ENCODE measurements at regions not wholly inside any gene's neighbourhood (a gene's known extent, or its start where the extent isn't known, plus 50 kb on each side); places are given as distances from the start of the nearest gene placed in this dataset.

- no peak for ATAC-seq
- no peak for TF ChIP-seq ZC3H10 (CRISPR knock-in tag; IDR thresholded peaks at IDR 0.05)
- no peak for TF ChIP-seq ZFP3 (CRISPR knock-in tag; IDR thresholded peaks at IDR 0.05)
- TF ChIP-seq GLIS3 (CRISPR knock-in tag; IDR thresholded peaks at IDR 0.05): no peak
- no peak for TF ChIP-seq ZNF565 (CRISPR knock-in tag; conservative IDR thresholded peaks at IDR 0.05; ENCODE audit: low read depth)
- TF ChIP-seq TCF4 (CRISPR knock-in tag; IDR thresholded peaks at IDR 0.05; ENCODE audit: borderline replicate concordance): no peak
- TF ChIP-seq TOX (CRISPR knock-in tag; IDR thresholded peaks at IDR 0.05; ENCODE audit: borderline replicate concordance): no peak
- no peak for TF ChIP-seq ESRRG (CRISPR knock-in tag; IDR thresholded peaks at IDR 0.05)
- TF ChIP-seq POU6F1 (CRISPR knock-in tag; IDR thresholded peaks at IDR 0.05; ENCODE audit: borderline replicate concordance, low read depth): no peak
- TF ChIP-seq ZNF8 (CRISPR knock-in tag; IDR thresholded peaks at IDR 0.05): no peak
- TF ChIP-seq CREB5 (CRISPR knock-in tag; IDR thresholded peaks at IDR 0.05; ENCODE audit: low read depth): no peak
- TF ChIP-seq CSRNP3 (CRISPR knock-in tag; IDR thresholded peaks at IDR 0.05): no peak
- no peak for TF ChIP-seq CSDC2 (CRISPR knock-in tag; IDR thresholded peaks at IDR 0.05)
- no peak for TF ChIP-seq ISL1 (CRISPR knock-in tag; IDR thresholded peaks at IDR 0.05)
These were observed 418.3 kb upstream of the DDX18 start for GRCh38 chr2:117396161-117396560.

GRCh38 chr2:117401582-117401981, 412.9 kb upstream of the DDX18 start:
- TF ChIP-seq ZNF8 (CRISPR knock-in tag; IDR thresholded peaks at IDR 0.05) (no peak), ESRRG (CRISPR knock-in tag; IDR thresholded peaks at IDR 0.05) (no peak), ZNF565 (CRISPR knock-in tag; conservative IDR thresholded peaks at IDR 0.05; ENCODE audit: low read depth) (no peak), TCF4 (CRISPR knock-in tag; IDR thresholded peaks at IDR 0.05; ENCODE audit: borderline replicate concordance) (no peak), ZFP3 (CRISPR knock-in tag; IDR thresholded peaks at IDR 0.05) (no peak), RARB (CRISPR knock-in tag; IDR thresholded peaks at IDR 0.05) (no peak), BACH2 (CRISPR knock-in tag; IDR thresholded peaks at IDR 0.05; ENCODE audit: borderline replicate concordance) (no peak), SNAI2 (CRISPR knock-in tag; IDR thresholded peaks at IDR 0.05) (no peak), CSDC2 (CRISPR knock-in tag; IDR thresholded peaks at IDR 0.05) (no peak), PATZ1 (CRISPR knock-in tag; IDR thresholded peaks at IDR 0.05; ENCODE audit: borderline replicate concordance) (no peak), TOX (CRISPR knock-in tag; IDR thresholded peaks at IDR 0.05; ENCODE audit: borderline replicate concordance) (no peak), GLIS3 (CRISPR knock-in tag; IDR thresholded peaks at IDR 0.05) (no peak)
- ATAC-seq: no peak

GRCh38 chr2:117406443-117406842, 408.0 kb upstream of the DDX18 start:
- no peak for ATAC-seq
- TF ChIP-seq TSHZ2 (CRISPR knock-in tag; IDR thresholded peaks at IDR 0.05) (no peak), CSRNP3 (CRISPR knock-in tag; IDR thresholded peaks at IDR 0.05) (no peak), PATZ1 (CRISPR knock-in tag; IDR thresholded peaks at IDR 0.05; ENCODE audit: borderline replicate concordance) (no peak), ZNF70 (CRISPR knock-in tag; IDR thresholded peaks at IDR 0.05) (no peak), TCF4 (CRISPR knock-in tag; IDR thresholded peaks at IDR 0.05; ENCODE audit: borderline replicate concordance) (no peak), BACH2 (CRISPR knock-in tag; IDR thresholded peaks at IDR 0.05; ENCODE audit: borderline replicate concordance) (no peak), ZNF8 (CRISPR knock-in tag; IDR thresholded peaks at IDR 0.05) (no peak), ISL1 (CRISPR knock-in tag; IDR thresholded peaks at IDR 0.05) (no peak), TOX (CRISPR knock-in tag; IDR thresholded peaks at IDR 0.05; ENCODE audit: borderline replicate concordance) (no peak), ZNF565 (CRISPR knock-in tag; conservative IDR thresholded peaks at IDR 0.05; ENCODE audit: low read depth) (no peak), POU6F1 (CRISPR knock-in tag; IDR thresholded peaks at IDR 0.05; ENCODE audit: borderline replicate concordance, low read depth) (no peak), ESRRG (CRISPR knock-in tag; IDR thresholded peaks at IDR 0.05) (no peak), ZFP3 (CRISPR knock-in tag; IDR thresholded peaks at IDR 0.05) (no peak), OSR1 (CRISPR knock-in tag; IDR thresholded peaks at IDR 0.05) (no peak), RARB (CRISPR knock-in tag; IDR thresholded peaks at IDR 0.05) (no peak), ZFP30 (CRISPR knock-in tag; IDR thresholded peaks at IDR 0.05) (no peak), GLIS3 (CRISPR knock-in tag; IDR thresholded peaks at IDR 0.05) (no peak)
